ENCODE measurements at regions not wholly inside any gene's neighbourhood (a gene's known extent, or its start where the extent isn't known, plus 50 kb on each side); places are given as distances from the start of the nearest gene placed in this dataset.

DNA sequence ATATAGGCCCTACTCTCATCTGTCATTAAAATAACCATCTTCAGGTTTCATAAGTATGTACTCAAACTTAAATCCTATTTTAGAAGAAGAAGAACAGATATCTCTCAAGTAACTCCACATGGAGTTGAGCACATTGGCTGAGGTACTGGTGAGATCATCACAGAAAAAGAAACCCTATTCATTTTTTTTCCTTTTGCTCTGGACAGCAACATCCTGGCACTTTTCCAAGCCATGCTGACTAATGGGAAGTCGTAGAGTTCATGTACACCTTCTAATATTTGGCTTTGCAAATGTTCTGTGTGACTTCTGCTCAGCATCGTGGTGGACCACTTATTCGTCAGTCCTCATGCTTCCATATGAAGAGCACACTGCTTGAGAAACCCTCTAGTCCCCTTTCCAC, 336.0 kb upstream of the KCNH8 start:
- no peak for DNase-seq

DNA sequence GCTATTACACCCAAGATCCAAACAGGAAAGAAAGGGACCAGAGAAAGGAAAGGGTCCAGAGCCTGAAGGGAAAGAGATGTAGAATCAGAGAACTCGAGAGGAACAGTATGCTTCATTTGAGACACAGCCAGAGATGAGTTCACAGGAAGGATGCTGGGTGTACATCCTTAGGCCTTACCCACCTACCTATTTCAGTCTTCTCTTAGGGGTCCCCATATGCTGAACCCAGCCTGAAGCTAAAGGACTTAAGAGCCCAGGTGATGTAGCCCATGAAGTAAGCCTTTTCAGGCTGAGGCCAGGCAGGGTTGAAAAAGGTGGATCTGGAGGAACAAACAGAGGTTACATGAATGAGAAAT, 338.0 kb upstream of the KCNH8 start:
- DNase-seq, result no peak

DNA sequence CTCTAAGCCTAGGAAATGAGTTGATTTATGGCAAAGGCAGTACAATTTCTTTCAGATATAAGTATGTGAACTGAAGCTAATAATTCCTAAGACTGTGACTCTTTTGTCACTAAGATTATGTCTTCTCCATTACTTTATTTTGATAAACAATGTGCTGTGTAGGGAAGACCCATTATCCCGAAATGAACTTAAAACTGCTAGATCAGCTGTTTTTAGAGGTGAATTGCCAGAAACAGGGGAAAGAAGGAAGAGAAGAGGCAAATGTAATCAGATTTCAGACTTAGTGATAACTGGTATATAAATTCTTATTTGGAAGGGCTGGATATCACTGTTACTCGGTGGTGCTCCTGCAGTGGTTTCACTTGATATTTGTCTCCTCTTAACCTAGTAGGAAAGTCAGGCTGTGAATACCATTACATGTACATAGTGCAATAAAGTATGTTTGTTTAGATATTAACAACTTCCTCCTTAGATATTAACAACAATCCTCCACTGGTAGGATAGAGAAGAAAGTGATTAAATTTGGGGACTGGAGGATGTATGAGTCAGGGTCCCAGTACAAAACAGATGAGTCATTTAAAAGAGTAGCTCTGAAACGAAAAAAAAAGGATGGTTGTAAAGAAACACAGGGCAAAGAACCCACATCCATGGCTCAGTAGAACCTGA, 338.5 kb upstream of the KCNH8 start:
- no peak for DNase-seq

GRCh38 chr3:18808429-18808828, 339.9 kb upstream of the KCNH8 start:
- DNase-seq, result no peak

GRCh38 chr3:18807593-18807992, 340.7 kb upstream of the KCNH8 start:
- DNase-seq, result no peak

DNA sequence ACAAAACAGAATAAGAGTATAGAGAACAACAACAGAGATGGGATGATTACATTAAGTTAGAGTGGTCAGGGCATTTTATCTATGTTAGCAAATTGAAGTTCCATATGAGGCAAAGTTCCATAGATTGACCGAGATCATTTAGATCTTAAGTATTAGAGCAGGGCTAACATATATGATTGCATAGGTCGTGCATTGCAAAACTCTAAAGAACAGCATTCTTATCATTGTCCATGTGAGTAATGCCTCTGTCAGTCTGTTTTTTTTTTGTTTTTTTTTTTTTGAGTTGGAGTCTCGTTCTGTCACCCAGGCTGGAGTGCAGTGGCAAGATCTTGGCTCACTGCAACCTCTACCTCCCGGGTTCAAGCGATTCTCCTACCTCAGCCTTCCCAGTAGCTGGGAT, 341.7 kb upstream of the KCNH8 start:
- no peak for DNase-seq

DNA sequence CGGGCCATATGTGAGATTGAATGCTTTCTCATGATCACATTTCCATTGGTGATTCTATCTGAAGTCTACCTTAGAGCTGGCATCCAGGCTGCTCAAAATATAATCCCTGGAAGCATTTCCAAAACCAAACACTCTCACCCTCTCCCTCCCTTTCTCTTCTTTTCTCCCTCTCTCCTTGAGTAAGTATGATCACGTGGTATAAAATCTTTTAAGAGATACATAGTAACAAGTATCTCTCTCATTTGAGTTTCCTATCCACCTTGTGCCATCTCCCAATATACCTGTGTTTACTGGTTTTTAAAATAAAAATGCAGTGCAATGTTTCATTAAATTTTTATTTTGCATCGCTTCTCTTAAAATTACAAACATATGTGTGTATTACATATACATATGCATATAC, 350.9 kb upstream of the KCNH8 start:
- no peak for DNase-seq

- DNase-seq, result no peak
These were observed 353.2 kb upstream of the KCNH8 start for GRCh38 chr3:18795078-18795477.

DNA sequence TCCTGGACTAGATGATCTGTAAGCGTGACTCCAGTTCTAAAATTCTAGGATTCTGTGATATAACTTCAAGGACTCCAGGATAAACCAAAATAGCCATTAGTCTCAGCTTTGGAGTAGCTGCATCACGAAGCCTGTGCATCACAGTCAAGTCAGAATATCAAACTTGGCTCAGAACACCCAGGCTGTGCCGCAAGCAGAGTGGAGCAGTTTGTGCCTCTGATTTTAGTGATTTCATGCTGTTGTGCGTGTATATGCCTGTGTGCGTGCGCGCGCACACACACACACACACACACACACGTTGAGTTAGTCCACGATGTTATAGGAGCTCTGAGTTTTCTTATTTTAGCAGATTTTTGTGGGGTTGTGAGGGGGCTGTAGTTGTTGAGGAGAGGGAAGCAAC, 356.6 kb upstream of the KCNH8 start:
- DNase-seq, result no peak

GRCh38 chr3:18791182-18791581, 357.1 kb upstream of the KCNH8 start:
- DNase-seq, result no peak

DNA sequence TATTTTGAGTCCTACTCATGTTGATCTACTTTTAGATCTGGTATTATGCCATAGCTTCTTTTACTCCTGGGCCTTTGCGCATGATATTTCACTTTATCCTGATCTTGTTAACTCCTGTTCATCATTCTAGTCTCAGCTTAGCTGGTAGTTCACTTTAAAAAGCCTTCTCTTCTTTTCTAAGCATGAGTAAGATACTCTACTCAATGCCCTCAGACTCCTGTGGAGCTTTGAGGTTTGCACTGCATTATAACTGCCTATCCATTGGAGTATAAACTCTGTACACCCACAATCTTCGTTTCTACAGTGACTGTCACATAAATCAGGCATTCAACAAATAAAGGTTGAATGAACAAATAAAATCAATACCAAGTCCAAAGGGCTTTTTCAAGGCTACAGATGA, 357.9 kb upstream of the KCNH8 start:
- no peak for DNase-seq

DNA sequence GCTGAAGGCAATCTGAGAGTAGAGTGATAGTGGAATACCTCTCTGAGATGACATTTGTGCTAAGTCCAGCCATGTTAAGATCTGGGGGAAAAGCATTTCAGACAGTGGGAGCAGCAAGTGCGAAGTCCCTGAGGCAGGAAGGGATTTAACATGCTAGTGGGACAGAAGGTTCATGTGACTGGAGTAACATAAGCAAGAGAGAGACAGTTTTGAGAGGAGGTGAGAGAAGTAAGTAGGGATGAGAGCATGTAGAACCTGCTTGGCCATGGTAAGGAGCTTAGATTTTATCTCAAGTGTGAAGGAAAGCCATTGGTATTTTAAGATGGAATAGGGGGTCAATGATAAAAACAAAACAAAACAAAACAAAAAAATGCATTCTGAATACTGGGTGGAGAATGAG, 358.6 kb upstream of the KCNH8 start:
- DNase-seq, result no peak

DNA sequence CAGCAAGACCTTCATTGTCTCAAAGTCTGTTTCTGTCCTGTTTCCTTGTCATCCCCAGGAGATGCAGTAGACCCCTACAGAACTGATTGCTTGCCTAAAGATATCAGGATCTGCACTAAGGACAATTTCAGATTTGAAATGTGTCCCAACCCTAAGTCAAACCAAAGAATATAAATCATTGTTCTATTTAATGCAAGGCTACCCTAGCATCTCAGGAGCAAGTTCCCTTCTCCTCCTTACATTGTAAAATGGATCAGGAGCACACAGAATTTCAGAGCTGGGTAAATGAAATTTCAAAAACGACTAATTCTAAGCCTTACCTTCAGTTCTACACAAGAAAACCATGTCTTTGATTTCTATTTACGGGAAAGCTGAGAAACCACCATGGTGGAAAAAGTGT, 360.9 kb upstream of the KCNH8 start:
- no peak for DNase-seq

- DNase-seq, result no peak
These were observed 361.5 kb upstream of the KCNH8 start for GRCh38 chr3:18786650-18787323.

DNA sequence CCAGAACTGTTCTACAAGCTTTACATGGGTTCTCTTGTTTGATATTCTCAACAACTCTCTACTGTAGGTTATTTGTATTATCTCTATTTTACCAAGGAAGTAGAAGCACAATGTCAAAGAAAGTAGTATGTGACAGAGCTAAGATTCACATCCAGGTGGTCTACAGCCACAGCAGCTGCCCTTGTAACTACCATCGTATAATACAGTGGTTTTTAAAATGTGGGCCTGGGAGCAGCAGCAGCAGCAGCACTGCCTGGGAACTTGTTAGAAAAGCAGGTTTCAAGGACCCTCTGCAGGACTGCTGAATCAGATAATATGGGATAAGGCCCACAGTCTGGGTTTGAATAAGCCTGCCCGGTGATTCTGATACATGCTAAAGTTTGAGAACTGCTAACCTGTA, 357.1 kb upstream of the SATB1 start:
- DNase-seq, result no peak

DNA sequence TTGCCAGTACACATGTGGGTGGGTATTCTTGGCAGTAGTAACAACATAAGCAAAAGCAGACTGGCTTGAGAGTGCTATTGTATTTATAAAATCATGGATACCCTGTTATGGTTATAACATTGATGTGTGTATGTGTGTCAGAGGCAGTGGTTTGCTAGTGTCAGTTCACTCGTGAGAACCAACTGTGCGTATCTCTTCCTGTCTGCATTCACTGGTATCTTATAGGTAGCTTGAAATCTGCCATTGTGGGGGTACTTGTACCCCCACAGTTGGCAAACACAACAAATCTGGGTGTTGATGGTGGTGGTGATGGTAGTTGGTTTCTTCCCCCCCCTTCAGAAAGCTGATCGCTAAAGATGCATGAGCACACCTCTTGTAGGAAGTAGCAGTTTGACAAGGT, 355.8 kb upstream of the SATB1 start:
- DNase-seq, result no peak

GRCh38 chr3:18779704-18780103, 354.6 kb upstream of the SATB1 start:
- DNase-seq, result no peak

DNA sequence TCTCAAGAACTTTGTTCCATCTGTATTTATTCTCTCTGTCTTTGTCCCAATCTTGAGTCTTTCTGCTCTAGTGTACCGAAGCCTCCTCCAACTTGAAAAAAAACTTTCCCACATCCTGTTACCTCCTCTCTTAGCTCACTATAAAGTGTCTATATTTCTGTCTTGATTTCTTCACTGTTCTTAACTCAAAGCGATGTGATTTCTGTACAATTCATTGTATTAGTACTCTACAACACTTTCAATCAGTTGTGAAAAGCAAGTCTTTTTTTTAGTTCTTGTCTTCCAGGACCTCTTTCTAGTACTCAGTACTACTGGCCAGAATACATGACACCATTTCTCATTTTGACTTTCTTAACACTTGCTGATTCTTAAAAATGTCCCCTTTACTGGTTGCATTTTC, 353.5 kb upstream of the SATB1 start:
- no peak for DNase-seq

DNA sequence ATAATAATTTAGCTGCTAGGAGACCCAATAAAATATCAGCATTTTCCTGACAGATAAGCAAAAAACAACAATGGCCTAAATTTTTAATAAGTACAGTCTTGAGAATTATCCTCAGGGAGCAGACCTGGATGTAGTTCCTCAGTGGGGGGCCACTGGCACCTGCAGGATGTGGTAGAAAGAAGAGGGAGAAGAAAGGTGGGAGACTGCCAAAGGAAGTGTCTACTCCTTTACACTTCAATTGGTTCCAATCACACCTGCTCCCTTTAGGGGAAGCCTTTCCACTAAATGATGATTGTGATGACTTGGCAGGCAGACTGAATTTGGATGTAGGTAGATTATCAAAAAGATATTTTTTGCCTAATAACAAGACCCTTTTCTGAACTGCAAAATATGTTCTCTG, 353.0 kb upstream of the SATB1 start:
- no peak for DNase-seq

- no peak for DNase-seq
These were observed 350.4 kb upstream of the SATB1 start for GRCh38 chr3:18775501-18775900.

- no peak for DNase-seq
These were observed 349.4 kb upstream of the SATB1 start for GRCh38 chr3:18774319-18775088.

DNA sequence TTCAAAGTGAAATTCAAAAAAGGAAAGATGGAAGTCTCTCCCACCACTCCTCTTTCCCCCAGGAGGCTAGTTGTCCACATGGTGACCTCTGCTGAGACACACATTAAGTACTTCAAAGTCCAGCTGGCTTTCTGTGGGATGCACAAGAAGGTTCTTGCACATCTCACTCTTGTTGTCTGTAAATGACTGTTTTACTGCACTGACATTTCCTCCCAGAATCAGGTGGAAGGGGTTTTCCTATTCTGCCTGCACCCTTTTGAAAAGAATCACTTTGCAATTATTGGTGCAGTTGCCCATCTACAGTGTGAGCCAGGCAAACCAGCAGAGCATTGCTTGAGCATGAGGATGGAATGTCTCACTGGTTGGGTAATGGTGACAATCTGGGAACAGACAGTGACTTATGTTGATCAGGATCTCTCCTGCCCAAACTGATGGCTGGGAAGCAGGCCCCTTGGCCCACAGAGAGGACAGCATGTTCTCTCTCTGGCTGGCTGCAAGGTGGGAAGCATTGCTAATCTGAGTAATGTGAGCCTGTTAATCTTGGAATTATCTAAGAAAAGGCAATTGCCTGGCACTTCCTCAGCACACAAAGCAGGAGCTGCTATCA, 347.7 kb upstream of the SATB1 start:
- DNase-seq, result no peak

GRCh38 chr3:18771931-18772330, 346.8 kb upstream of the SATB1 start:
- no peak for DNase-seq

- DNase-seq, result no peak
These were observed 345.7 kb upstream of the SATB1 start for GRCh38 chr3:18770800-18771199.

Data from NCI-H1092 (cell line).